22Rv1 (cell line): ENCODE measurements at regions not wholly inside any gene's neighbourhood (a gene's known extent, or its start where the extent isn't known, plus 50 kb on each side); places are given as distances from the start of the nearest gene placed in this dataset.
"Not testable (repeated sequence)": the region's sequence is repeated elsewhere in the genome, so short reads cannot be mapped to it uniquely, and the experiment has no call there.

ENCODE experiments used
- H3K27ac ChIP-seq: fragments of 450-650 bp; 2 replicates; pipeline ENCODE4 v1.5.1; 2017
- CTCF ChIP-seq: fragments of 450-650 bp; IDR thresholded peaks from 2 replicates; pipeline ENCODE4 v1.5.1; 2017; ENCODE audit warnings: mild to moderate bottlenecking
- ZFX ChIP-seq: fragments of 450-650 bp; IDR thresholded peaks from 2 replicates; pipeline ENCODE4 v1.6.1; 2017; ENCODE audit warnings: antibody characterized with exemption, borderline replicate concordance

- TF ChIP-seq ZFX (no peak), CTCF (no peak)
- no peak overlapping the region for H3K27ac ChIP-seq
Measured at GRCh38 chr6:56790414-56790813, 147.7 kb upstream of the DST start.

DNA sequence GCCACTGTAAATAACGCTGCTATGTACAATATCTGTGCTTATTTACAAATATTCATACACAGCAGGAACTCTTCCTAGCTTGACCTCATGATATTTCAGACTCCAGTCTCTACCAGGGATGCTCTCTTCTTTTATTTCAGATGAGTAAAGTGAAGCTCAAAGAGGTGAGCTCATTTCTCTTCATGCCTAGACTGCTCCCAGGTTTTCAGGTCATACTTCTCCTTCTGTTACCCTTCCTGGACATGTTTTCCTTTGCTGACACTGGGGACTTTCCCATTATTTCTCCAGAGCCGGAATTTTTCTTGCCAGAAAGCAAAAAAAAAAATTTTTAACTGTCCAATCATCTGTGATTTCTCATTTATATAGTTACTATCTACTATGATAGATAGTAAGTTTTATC lies 147.2 kb upstream of the DST start:
- no peak overlapping the region for H3K27ac ChIP-seq
- TF ChIP-seq CTCF: no peak
- no peak for TF ChIP-seq ZFX

GRCh38 chr6:56789342-56789741 lies 146.7 kb upstream of the DST start:
- no peak overlapping the region for H3K27ac ChIP-seq
- no peak for TF ChIP-seq CTCF

DNA sequence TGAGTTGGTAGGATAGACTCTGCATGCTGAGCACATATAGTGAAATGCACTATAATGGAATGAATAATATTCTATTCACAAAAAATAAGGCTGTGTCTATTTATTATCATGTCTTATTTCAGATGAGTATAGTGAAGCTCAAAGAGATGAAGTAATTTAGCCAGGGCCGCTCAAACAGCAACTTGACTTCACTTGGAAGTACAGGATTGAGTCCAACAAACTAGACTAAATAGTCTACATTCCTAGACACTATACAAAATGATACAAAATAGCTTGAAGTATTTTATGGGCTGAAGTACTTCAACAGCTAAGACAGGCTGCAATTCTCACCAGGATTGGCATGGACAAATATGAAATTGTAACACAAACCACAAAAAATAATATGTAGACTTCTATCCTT lies 144.5 kb upstream of the DST start:
- no peak for TF ChIP-seq CTCF
- no peak for TF ChIP-seq ZFX
- H3K27ac ChIP-seq: no peak overlapping the region

- peak overlapping the region; percentile 40; the same call in 1 of the 2 replicates for H3K27ac ChIP-seq
- no peak for TF ChIP-seq ZFX
- TF ChIP-seq CTCF: no peak
Measured at GRCh38 chr6:56786256-56786655, 143.6 kb upstream of the DST start.

DNA sequence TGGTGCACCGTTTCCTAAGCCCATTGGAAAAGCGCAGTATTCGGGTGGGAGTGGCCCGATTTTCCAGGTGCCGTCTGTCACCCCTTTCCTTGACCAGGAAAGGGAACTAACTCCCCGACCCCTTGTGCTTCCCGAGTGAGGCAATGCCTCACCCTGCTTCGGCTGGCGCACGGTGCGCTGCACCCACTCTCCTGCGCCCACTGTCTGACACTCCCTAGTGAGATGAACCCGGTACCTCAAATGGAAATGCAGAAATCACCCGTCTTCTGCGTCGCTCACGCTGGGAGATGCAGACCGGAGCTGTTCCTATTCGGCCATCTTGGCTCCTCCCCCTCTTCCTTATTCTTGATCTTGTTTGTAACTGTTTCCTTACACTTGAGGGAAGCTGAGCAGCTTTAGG lies 142.8 kb upstream of the DST start:
- peak overlapping the region; percentile 40 for H3K27ac ChIP-seq

GRCh38 chr6:56780109-56780508 lies 137.4 kb upstream of the DST start:
- H3K27ac ChIP-seq: not testable (repeated sequence)

GRCh38 chr6:56778503-56778902 lies 135.8 kb upstream of the DST start:
- H3K27ac ChIP-seq: not testable (repeated sequence)

- no peak overlapping the region for H3K27ac ChIP-seq
- TF ChIP-seq CTCF: no peak
- no peak for TF ChIP-seq ZFX
Measured at GRCh38 chr6:56775498-56776166, 132.9 kb upstream of the DST start.
